NCI-H774 (cell line): ENCODE measurements at regions not wholly inside any gene's neighbourhood (a gene's known extent, or its start where the extent isn't known, plus 50 kb on each side); places are given as distances from the start of the nearest gene placed in this dataset.

Source experiments
- DNase-seq: peaks from one replicate; lab custom pipeline; 2025; lab: John Stamatoyannopoulos, UW

DNA sequence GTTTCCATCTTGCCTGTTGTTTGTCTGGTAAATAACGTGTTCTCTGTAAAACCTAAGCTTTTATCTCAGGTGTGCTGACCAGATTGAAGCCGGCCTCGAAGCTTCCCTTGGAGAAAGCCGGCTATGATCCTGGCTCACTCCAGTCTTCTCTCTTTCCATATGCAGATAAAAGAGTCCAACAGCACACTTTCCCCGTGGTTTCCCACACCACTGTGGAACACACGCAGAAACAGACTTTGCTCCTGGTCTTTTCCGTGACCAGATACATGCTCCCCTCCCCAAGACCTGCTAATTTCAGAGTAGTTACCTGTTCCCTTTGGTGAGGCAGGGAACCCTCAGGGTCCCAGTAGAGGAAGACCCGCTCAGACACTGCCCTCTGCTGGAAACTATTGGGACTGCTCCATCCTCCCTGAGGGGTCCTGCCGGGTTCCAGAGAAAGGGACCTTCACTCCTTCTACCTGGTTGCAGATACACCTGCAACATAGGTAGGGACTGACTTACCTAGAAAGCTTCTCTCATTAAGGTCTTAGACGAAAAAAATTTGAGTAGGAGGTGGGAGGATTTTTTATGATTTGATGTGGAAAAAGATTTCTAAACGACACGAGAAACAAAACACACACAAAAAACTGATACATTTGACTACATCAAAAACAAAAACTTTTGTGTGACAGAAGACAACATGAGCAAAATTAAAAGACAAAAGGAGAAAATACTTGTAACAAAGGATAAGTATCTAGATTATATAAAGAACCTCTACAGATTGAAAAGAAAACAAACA is 415.4 kb upstream of the CCDC196 start:
- DNase-seq, result peak; percentile 20

DNA sequence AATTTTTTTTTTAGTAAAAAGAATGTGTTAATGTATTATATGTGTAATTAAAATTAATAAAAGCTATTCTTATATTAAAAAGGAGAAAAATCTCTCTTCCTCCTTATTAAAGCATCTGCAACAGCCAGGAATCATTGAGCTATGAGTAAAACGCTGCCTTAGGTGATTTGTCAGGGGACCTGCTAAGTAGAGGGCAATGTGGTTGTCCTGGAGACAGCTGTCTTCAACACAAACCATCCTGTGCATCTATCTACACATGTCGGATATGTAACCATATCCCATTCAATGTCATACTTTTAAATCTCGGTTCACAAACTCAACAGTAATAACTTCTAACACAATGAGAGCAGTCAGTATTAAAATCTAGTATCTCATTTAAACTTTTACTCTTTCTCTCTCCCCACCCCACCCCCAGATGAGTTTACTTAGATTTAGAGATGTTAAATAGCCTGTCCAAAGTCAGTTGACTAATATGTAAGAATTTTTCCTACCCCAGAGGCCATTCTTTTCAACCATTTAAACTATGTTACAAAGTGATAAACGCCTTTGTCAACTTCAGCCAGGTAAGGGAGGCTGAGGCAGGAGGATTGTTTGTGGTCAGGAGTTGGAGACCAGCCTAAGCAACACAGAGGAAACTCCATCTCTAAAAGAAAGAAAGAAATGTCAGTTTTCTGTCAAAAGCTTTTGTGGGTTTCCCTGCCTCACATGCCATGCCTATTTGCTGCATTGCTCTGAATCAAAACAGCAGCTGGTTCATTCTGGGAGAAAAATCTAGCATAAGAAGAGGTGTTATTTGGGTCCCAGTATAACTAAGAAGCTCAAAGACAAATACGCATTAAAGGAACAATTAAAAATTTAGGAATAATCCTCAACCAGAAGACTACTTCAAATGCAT is 413.7 kb upstream of the CCDC196 start:
- DNase-seq, result no peak

DNA sequence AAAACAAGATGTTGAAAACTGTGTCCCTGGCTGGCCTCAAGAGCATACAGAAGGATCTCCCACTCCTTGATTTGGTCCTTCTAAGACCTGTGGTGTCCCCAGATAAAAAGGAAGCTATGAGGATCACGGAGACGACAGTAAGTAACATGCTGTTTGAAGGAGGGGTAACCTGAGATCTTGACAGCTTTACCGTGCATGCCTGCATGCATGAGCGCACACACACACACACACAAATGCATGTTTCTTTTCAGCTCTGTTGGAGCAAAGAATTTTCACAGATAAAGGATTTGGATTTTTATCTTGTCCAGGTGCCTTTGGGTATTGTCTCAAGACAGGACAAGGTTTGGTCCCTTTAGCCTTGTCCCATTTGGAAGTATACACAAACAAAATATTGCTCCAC is 411.6 kb upstream of the CCDC196 start:
- DNase-seq, result no peak

DNA sequence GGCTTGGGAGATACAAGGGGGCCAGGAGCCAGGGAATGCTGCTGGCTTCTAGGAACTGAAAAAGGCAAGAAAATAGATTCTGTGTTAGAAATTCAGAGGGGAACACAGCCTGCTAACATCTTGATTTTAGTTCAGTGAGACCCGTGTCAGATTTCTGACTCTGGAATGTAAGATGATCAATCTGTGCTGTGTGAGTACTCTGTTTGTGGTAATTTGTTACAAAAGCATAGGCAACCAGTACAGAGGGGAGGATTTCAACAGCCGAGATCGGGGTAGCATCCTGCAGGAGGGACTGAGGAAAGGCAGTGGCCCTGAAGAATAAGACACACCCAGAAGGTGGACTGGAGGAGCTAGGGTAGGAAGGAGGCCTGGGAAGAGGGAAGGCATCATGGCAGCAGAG is 410.0 kb upstream of the CCDC196 start:
- no peak for DNase-seq

DNA sequence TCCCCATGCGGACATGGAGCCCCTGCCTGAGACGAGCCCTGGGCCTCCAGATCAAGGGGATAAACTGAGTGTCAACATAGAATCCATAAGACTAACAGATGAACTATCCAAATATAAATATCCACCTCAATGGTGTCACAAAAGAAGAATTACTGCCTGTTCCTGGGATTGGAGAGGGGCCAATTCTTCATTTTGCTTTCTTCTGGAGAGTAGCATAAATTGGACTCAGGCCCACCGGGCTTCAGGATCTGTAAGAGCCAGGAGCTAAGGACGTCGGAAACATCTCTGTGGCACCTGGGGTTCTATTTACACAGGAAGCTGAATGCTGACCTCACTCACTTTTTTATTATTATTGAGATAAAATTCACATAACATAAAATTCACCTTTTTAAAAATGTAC is 408.2 kb upstream of the CCDC196 start:
- DNase-seq, result no peak

DNA sequence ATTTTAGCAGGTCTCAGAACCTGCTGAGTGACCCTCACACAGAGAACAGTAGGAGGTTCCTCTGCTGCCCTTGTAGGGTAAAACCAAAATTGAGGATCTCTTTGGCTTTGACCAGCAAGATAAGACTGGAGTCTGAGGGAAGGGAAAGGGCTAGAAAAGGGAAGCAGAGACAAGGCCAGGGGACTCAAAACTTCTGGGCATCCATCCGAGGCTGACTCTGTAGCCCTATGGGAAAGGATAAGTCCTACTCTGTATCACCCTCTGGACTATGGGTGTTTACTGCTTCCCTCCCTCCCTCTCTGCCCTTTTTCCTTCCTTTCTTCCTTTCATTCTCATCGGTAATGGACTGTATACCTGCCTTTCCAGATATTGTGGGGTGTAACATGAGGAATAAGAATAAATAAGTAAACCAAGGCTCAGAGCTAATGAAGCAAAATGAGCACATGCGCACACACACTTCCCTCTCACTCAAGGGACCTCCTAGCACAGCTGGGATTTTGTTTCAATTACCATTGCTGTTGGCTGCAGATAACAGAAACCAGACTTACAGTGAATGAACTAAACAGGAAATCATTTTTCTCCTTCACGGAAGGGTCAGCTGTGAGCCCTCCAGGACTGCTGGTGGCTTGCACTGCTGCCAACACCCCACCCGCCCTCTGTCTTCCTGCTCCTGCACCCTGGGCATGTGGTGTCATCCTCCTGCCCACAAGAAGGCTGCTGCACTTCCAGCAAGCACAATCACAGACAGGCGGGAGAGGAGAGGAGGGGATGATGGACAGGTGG is 404.4 kb upstream of the CCDC196 start:
- DNase-seq, result no peak

DNA sequence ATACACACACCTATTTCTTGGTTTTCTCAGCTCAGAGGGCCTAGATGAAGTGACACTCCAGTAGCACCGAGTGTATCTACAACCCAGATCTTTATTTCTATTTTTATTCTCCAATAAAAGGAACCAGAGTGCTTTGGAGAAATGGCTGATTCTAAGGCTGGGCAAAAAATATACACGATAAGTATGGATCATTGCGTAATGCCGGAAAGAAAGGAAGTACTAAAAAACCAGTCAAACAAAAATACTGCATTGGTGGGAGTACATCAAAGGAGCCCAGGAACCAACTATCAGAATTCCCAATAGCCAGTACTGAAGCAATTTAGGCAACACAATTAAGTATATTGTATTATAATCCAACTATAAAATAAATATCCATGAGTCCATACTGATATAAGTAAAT is 400.9 kb upstream of the CCDC196 start:
- DNase-seq, result no peak

DNA sequence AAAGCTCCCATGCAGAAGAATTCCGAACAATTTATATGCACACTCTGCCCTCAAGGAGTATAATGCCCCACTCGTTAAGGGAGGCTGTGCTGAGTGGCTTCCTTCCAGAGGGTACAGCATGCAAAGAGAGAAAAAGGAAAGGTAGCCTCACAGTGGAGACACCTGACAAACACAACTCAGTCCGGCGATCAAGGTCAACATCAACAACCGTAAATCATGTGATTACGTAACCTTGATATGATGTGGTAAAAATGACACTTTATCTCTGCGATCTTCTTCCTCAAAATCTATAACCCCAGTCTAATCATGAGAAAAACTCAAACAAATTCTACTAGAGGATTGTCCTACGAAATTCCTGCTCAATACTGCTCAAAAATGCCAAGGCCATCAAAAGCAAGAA is 400.5 kb upstream of the CCDC196 start:
- no peak for DNase-seq

DNA sequence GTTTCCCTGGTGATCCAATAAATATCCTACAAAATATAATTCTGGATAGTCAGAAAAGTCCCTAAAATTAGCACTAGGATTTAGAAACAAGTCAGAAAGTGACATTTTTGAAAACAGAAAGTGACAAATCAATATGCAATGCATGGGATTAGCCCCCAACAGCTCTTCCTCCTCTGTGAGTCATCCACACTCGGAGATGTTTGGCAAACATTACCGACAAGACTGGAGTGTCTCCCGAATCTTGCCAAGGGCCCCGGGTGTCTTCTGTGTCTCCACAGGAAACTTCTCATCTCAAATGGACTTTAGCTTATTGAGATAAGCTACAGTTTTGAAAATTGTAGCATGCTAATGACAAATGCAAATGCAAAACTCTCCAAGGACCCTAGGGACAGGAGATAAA is 398.9 kb upstream of the CCDC196 start:
- DNase-seq, result no peak

DNA sequence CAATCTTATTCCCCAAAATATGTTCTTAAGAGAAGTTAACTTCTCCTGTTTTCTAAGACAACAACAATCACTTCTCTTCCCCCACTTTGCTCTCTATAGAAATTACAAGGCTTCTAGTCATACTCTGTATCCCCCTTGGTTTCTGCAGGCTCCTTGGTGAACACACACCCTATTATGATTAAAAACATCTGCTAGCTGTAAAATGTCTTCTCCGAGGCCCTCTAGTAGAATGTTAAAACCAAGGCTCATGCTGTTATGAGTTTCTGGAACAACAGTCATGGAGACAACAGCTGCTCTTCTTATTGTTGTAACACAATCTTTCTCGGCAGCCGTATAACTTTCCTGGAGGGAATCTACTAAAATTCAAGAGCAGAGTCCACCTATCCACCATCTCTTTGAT is 397.5 kb upstream of the CCDC196 start:
- no peak for DNase-seq

DNA sequence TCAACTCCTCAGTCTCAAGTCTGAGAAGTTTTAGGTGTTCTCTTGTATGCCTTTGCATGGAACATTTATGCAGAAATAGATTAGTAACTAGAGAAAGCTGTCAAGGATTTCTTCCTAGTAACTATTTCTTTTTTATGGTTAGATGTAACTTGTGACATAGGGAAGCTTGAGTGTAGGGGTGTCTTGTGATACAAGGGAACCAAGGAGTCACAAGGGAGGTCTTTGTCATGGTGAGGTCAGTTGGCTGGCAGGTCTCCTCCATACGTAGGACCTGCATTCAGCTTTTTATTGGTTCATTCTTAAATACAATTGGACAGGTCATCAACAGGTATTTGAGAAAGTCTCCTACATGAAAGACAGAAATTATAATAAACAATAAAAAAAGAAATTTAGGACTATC is 394.0 kb upstream of the CCDC196 start:
- no peak for DNase-seq

DNA sequence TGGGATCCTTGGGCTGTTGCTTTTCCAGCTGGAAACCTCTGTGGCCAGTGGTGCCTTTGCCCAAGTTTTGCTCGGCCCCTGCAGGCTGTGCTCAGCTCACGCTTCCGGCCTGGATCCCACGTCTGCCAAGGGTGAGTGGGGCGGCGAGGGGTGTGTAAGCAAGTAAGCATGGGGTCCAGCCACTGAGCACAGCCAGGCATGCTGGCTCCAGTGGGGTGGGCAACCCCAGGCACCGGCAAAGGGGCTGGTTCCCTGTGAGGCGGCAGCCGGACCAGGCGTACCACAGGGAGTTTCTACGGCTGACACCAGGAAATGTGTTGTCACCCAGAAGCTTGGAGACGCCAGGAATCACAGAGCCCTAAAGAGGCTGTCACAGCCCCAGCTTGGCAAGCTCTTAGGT is 393.4 kb upstream of the CCDC196 start:
- no peak for DNase-seq

DNA sequence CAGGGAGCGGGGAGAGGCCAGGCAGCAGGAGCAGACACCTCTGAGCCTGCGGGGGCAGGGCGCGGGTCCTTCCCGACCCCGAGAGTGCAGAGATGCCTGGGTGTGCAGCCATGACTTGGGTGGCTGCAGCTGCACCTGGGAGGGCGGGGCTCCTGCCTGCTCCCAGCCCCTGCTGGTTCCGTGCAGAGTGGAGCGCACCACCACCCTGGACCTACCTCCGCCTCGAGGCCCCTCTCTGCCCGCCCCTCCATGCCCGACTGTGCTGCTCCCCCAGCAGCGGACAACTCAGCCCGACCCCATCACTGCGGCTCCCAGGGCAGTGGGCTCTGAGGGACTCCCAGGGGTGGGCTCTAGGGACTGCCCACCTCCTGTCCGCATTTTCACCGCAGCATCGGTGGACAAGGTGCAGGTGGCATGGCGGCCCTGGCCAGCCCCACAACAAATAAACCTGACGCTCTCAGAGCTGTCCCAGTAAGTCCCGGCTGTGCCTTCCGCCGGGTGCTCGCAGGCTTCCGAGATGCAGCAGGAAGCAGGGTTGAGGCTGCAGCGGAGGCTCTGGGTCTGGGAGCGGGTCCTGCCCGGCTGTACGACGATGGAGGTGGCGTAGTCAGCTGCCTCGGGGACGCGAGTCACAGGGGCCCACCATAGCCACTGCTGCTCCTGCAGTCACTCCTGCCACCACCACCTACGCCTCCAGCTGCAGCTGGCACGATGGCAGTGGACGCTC is 392.0 kb upstream of the CCDC196 start:
- DNase-seq, result no peak

DNA sequence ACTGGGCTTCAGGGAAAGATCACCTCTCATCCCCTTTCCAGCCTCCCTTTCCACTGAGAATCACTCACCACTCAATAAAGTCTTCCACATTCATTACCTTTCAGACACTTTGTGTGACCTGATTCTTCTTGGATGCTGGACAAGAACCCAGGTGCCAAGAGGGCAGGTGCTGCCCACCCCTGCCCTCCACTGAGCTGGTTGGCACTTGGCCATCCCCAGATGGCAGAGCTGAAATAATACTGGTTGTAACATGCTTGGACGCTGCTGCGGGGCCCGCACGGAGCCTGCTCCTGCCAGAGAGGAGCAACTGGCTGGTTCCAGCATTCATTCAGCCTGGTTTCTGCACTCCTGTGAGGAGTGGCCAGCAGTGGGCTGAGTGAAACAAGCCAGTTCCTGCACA is 386.7 kb upstream of the CCDC196 start:
- no peak for DNase-seq

DNA sequence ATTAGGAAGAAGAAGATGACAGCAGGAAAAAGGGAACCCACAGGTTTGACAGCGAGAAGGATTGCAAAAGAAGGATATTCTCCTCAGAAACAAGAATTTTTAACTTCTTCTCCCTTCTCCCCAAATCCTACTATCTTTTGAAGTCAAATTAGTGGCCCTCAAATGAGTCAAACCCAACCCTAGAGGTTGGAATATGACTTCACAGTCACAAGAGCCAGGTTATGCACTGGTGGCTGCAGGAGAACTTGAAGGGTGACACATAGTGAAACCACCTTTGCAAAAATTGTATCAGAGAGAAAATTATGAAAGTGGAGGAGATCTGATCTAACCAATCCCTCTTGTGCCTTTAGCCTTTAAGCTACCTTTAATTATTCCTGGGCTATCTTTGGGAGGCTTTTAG is 386.2 kb upstream of the CCDC196 start:
- no peak for DNase-seq

DNA sequence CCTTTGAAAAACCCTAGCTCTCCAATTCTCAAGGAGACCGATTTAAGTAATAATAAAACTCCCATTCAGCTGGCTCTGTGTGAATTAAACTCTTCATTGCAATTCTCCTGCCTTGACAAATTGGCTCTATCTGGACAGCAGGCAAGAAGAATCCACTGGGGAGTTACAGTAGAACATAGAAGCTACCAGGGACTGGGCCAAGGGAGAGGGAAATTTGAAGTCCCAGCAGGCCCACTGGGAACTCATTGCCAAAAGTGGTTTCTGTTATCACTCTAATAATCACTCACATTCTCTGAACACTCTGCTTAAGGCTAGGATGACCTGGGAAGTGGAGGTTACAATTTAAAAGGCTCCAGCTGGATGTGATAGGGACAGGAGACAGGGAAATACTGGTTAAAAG is 384.5 kb upstream of the CCDC196 start:
- DNase-seq, result no peak

DNA sequence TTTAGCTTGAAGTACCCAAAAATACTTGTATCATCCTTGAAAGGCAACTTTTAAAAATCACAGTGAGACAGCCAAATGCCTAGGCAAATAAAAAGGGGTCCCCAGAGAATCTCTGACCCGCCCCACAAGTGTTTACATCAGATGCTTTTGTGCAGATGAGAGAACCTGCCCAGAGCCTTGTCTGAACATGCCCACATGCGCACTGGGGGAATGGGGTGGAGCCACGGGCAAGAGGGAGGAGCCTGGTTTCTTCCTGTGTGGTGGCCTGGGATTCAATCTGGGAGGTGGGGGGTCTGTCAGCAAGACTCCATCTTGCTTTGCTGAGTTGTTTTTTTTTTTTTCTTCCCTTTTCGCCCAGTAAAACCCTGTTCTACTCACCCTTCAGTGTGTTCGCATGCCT is 381.7 kb upstream of the CCDC196 start:
- DNase-seq, result no peak

DNA sequence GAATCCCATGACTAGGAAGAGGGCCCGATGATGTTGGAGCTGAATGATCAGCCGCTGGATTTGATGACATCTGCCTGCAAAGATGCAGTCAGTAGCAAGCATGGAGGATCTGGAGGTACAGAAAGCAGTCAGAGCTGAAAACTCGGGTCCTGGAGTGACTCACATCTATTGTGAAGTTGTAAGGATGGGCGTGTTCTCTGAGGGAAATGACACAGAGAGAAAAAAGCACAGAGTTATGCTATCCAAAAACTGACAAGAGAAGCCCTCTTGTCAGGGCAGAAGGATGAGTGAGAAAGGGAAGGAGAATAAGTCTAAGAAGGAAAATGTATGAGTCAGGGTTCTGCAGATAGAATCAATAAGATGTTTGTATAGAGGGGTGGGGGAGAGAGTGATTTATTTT is 380.4 kb upstream of the CCDC196 start:
- no peak for DNase-seq

DNA sequence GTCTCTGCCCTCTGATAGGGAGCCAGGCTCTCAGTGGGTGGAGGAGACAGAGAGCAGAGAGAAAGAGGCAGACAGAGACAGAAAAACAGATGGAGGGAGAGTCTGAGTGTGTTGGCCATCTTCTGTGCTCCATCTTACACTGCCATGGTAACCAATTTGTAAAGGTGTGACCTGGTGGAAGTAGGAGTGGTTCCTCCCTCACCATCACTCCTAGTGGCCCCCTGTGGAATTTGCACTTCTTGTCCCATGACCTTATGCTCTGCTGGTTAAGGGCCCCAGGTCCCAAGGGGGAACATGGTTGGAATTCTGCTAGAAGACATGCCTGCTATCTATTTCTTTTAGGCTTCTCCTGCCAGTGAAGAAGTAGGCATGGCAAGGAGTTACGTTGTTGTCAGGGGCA is 376.7 kb upstream of the CCDC196 start:
- DNase-seq, result no peak

DNA sequence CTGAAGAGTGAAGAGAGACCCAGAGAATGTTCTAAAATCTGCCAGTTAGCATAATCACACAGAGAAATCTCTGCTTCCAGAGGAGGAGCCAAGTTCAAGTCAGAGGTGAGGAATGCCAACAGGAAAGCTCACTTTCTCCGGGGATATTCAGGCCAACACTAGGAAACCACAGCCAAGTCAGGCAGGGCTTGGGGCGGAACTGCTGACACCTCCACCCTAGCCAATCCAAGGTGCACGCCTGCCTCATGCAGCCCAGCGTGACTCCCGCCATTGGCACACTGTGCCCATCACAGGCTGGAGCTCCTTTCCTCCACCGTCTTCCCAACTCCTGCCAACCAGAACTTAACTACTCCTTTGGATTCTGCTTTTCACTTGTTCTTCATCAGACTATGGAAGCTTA is 374.3 kb upstream of the CCDC196 start:
- no peak for DNase-seq

DNA sequence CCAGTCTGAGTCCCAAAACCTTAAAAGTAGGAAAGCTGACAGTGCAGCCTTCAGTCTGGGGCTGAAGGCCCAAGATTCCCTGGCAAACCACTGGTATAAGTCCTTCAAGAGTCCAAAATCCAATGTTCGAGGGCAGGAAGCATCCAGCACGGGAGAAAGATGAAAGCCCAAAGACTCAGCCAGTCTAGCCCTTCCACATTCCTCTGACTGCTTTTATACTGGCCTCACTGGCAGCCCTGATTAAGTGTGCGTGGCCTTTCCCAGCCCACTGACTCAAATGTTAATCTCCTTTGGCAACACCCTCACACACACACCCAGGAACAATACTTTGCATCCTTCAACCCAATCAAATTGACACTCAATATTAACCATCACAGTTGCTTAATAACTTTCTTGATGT is 372.1 kb upstream of the CCDC196 start:
- DNase-seq, result no peak
